Esophagus squamous epithelium (tissue), 5 donors: ENCODE measurements at regions not wholly inside any gene's neighbourhood (a gene's known extent, or its start where the extent isn't known, plus 50 kb on each side); places are given as distances from the start of the nearest gene placed in this dataset.

Experiments
- DNase-seq: peaks from one replicate; lab custom pipeline; 2025; lab: John Stamatoyannopoulos, UW
- H3K27ac ChIP-seq, 4 donors: fragments of 200-600 bp; sonication (generic); one replicate each; pipeline ENCODE4 v1.5.1; 2016 to 2019; ENCODE audit warnings: mild to moderate bottlenecking in 1 of 4
- H3K27me3 ChIP-seq, 4 donors: fragments of 200-600 bp; sonication (generic); 1 replicate in 3 of 4; 2 replicates in 1 of 4; pipeline versions ENCODE4 v1.5.1 to v1.6.0; 2017 to 2021; ENCODE audit warnings: antibody characterized with exemption in 1 of 4
- H3K36me3 ChIP-seq, 3 donors: fragments of 200-600 bp; sonication (generic); one replicate each; pipeline ENCODE4 v1.5.1; 2016 to 2019
- H3K4me1 ChIP-seq, 3 donors: fragments of 200-600 bp; sonication (generic); one replicate each; pipeline ENCODE4 v1.5.1; 2017 to 2019
- H3K4me3 ChIP-seq, 4 donors: fragments of 200-600 bp; sonication (generic); 1 replicate in 3 of 4; 2 replicates in 1 of 4; pipeline ENCODE4 v1.5.1; 2016 to 2019; ENCODE audit warnings: mild to moderate bottlenecking in 2 of 4, moderate library complexity in 1 of 4
- H3K9me3 ChIP-seq, 3 donors: fragments of 200-600 bp; sonication (generic); one replicate each; pipeline ENCODE4 v1.5.1; 2016 to 2019
- POLR2A ChIP-seq, 4 donors: fragments of 450-650 bp; IDR thresholded peaks; one replicate each; pipeline ENCODE4 v1.6.1; 2017; ENCODE audit warnings: antibody characterized with exemption in 4 of 4, mild to moderate bottlenecking in 4 of 4, moderate library complexity in 3 of 4
- WGBS, 2 donors: methylation state at CpG; one replicate each; pipeline ENCODE4 v1.1.5; 2018; 5-methylcytosine and 5-hydroxymethylcytosine counted together
- intact Hi-C: fragments of 100-400 bp; cut with DNase I; formaldehyde crosslinking; loops from one replicate; pipeline ENCODE4 v1.15.0; 2022
- TF ChIP-seq, protein P1 (sequence below), 6 experiments: fragments of 450-650 bp in 4 of 6; fragments of 200-600 bp in 2 of 6; sonication (generic) in 2 of 6; IDR thresholded peaks; one replicate each; pipeline ENCODE4 v1.5.1; 2016 to 2019; ENCODE audit warnings: antibody characterized with exemption in 6 of 6, mild to moderate bottlenecking in 4 of 6, moderate library complexity in 4 of 6
- donor health status: DM: yes; HTN: yes; CAD: no.

DNA sequence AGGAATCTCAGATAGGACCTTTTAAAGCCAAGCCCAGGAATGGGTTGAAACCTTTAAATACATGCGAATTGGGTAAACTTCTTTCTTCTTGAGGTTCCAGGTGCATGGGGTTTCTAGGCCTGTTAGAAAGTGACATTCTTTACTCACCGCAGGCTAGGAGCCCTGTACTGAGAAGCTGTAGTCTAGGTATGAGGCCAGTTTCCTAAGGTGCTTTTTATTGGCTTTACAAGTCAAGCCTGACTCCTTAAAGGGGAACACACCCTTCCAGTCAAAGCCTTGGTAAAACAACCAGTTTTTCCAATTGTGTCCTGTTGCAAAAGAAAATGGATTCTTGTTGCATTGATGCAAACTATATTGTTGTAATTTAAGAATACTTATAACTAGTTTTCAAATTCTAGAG, 76.1 kb upstream of the ATP11B start:
- no peak overlapping the region for H3K27ac ChIP-seq
- DNase-seq: no peak
- H3K9me3 ChIP-seq: no peaks in the 10 kb centered on the region
- intact Hi-C loops: loop anchor here (10.0 kb wide), 1 partner anchor 118 kb away; no protein-coding TSS in a partner anchor
- 46 to 73% methylated on average over 2 of the region's 2 CpGs for WGBS, 2 donors
- H3K27me3 ChIP-seq: no peaks in the 10 kb centered on the region
- TF ChIP-seq, protein P1, sequence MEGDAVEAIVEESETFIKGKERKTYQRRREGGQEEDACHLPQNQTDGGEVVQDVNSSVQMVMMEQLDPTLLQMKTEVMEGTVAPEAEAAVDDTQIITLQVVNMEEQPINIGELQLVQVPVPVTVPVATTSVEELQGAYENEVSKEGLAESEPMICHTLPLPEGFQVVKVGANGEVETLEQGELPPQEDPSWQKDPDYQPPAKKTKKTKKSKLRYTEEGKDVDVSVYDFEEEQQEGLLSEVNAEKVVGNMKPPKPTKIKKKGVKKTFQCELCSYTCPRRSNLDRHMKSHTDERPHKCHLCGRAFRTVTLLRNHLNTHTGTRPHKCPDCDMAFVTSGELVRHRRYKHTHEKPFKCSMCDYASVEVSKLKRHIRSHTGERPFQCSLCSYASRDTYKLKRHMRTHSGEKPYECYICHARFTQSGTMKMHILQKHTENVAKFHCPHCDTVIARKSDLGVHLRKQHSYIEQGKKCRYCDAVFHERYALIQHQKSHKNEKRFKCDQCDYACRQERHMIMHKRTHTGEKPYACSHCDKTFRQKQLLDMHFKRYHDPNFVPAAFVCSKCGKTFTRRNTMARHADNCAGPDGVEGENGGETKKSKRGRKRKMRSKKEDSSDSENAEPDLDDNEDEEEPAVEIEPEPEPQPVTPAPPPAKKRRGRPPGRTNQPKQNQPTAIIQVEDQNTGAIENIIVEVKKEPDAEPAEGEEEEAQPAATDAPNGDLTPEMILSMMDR (IDR thresholded peaks at IDR 0.05): no peak
- no peak for TF ChIP-seq POLR2A (IDR thresholded peaks at IDR 0.05)
- no peaks in the 10 kb centered on the region for H3K36me3 ChIP-seq
- H3K4me1 ChIP-seq: peaks cover 0 to 15% (median 0%) of the 10 kb centered on the region in 3 donors
- no peak overlapping the region for H3K4me3 ChIP-seq

DNA sequence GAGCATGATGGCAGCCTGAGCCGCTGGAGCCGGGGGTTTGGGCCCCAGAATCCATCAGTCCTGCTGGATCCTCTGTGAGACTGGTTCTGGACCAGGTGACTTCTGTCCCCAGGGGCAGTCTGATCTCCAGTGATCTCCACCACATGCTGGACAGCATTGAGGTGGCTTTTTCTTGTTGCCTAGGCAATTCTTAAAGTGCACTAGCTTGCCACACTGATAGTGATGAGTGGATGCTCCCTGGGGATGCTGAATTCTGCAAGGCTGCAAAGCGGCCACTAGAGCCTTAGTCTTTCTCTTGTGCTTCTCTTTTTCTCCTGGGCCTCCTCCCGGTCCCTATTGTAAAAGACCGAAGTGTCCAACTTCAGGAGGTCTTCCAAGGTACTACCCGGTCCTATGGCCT, 70.4 kb upstream of the ATP11B start:
- Histone ChIP-seq H3K27me3 (peaks cover 0 to 16% (median 0%) of the 10 kb centered on the region in 4 donors), H3K9me3 (no peaks in the 10 kb centered on the region), H3K4me1 (peaks cover 0 to 9% (median 0%) of the 10 kb centered on the region in 3 donors), H3K36me3 (no peaks in the 10 kb centered on the region), H3K4me3 (no peak overlapping the region), H3K27ac (no peak overlapping the region)
- intact Hi-C loops: no loop called here
- DNase-seq: no peak
- TF ChIP-seq, protein P1 (IDR thresholded peaks at IDR 0.05): no peak
- no peak for TF ChIP-seq POLR2A (IDR thresholded peaks at IDR 0.05)
- WGBS, 2 donors: 92 to 97% methylated on average over 6 of the region's 6 CpGs

- TF ChIP-seq, protein P1 (IDR thresholded peaks at IDR 0.05): no peak
- no peak for TF ChIP-seq POLR2A (IDR thresholded peaks at IDR 0.05)
- WGBS, 2 donors: 75 to 98% methylated on average over 4 of the region's 4 CpGs
- Histone ChIP-seq H3K9me3 (no peaks in the 10 kb centered on the region), H3K4me3 (no peak overlapping the region), H3K27me3 (peaks cover 0 to 16% (median 0%) of the 10 kb centered on the region in 4 donors), H3K36me3 (no peaks in the 10 kb centered on the region), H3K27ac (no peak overlapping the region), H3K4me1 (peaks cover 0 to 9% (median 0%) of the 10 kb centered on the region in 3 donors)
- intact Hi-C loops: no loop called here
- no peak for DNase-seq
Measured at GRCh38 chr3:182723596-182723995, 69.7 kb upstream of the ATP11B start.

GRCh38 chr3:182725372-182726251, 67.7 kb upstream of the ATP11B start:
- DNase-seq: no peak
- Histone ChIP-seq H3K4me3 (no peak overlapping the region), H3K4me1 (peaks cover 0 to 17% (median 5%) of the 10 kb centered on the region in 3 donors), H3K27ac (no peak overlapping the region), H3K36me3 (no peaks in the 10 kb centered on the region), H3K27me3 (peaks cover 0 to 16% (median 0%) of the 10 kb centered on the region in 4 donors), H3K9me3 (no peaks in the 10 kb centered on the region)
- intact Hi-C loops: no loop called here
- TF ChIP-seq, protein P1 (IDR thresholded peaks at IDR 0.05): no peak
- TF ChIP-seq POLR2A (IDR thresholded peaks at IDR 0.05): no peak
- WGBS, 2 donors: 60 to 63% methylated on average over 16 of the region's 16 CpGs
